VCaP (cell line): ENCODE measurements at regions not wholly inside any gene's neighbourhood (a gene's known extent, or its start where the extent isn't known, plus 50 kb on each side); places are given as distances from the start of the nearest gene placed in this dataset.

Experiments used
- H3K27ac ChIP-seq: fragments of 450-650 bp; 2 replicates; pipeline ENCODE4 v1.5.1; 2017
- TF ChIP-seq, protein P1 (sequence below): fragments of 450-650 bp; conservative IDR thresholded peaks from 2 replicates; pipeline ENCODE4 v1.5.1; 2017; ENCODE audit warnings: mild to moderate bottlenecking, moderate library complexity

DNA sequence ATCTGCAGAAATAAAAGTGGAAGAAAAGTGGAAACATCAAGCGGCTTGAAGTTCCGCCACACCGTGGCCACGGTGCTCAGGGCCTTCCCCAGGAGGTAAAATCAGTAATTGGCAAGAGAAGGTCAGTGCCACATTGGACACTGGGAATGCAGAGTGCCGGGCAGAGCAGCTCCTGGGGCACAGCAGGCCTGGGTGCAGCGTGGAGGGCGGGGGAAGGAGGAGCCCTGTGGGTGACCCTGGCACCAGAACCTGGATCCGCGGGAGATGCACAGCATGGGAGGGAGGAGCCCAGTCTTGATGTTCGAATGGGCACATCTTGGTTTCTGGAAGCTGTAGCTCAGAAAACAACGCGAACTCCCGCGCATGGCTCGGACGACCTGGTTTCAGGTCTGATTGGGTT is 630.2 kb downstream of the GALR1 start:
- H3K27ac ChIP-seq: no peak overlapping the region
- TF ChIP-seq, protein P1, sequence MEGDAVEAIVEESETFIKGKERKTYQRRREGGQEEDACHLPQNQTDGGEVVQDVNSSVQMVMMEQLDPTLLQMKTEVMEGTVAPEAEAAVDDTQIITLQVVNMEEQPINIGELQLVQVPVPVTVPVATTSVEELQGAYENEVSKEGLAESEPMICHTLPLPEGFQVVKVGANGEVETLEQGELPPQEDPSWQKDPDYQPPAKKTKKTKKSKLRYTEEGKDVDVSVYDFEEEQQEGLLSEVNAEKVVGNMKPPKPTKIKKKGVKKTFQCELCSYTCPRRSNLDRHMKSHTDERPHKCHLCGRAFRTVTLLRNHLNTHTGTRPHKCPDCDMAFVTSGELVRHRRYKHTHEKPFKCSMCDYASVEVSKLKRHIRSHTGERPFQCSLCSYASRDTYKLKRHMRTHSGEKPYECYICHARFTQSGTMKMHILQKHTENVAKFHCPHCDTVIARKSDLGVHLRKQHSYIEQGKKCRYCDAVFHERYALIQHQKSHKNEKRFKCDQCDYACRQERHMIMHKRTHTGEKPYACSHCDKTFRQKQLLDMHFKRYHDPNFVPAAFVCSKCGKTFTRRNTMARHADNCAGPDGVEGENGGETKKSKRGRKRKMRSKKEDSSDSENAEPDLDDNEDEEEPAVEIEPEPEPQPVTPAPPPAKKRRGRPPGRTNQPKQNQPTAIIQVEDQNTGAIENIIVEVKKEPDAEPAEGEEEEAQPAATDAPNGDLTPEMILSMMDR: no peak

GRCh38 chr18:77884454-77884853 is 634.8 kb downstream of the GALR1 start:
- no peak overlapping the region for H3K27ac ChIP-seq
- TF ChIP-seq, protein P1: no peak

DNA sequence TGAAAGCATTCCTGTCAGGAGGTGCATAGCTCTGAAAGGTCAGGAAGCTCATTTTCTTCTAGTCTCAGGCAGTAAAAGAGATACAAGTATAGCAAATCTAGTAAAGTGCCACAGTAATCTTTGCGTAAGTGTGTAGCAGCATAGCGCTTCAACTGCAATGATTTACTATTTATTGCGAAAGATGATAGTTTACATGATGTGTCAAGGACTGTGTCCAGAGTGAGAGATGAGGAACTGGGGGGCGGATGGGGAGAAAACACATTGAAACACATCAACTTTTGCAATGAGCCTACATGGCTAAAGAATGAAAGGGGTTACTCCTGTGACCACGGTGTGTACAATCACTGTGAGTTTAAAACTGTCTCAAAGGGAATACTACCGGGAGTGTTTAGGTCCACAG is 644.4 kb downstream of the GALR1 start:
- TF ChIP-seq, protein P1: no peak

DNA sequence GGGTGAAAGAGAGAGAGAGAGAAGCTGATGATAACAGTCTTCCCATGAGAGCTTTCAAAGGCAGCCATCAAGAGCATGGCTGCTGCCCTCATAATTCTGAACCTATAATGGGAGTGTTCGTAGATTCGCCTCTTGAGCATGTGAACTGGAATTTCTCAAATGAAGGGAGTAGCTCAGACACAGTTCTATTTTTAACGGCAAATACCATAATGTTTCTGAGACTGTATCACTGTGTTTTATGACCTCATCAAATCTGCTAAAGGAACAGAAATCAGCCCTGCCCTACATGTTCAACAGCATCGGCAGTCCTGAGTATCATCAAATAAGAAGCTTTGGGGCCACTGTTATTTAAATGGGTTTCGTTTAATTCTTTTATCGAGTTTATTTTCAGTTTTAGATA is 645.6 kb downstream of the GALR1 start:
- TF ChIP-seq, protein P1: no peak
- H3K27ac ChIP-seq: no peak overlapping the region

More for the DNA sequence above, 644.4 kb downstream of the GALR1 start:
- H3K27ac ChIP-seq: no peak overlapping the region

DNA sequence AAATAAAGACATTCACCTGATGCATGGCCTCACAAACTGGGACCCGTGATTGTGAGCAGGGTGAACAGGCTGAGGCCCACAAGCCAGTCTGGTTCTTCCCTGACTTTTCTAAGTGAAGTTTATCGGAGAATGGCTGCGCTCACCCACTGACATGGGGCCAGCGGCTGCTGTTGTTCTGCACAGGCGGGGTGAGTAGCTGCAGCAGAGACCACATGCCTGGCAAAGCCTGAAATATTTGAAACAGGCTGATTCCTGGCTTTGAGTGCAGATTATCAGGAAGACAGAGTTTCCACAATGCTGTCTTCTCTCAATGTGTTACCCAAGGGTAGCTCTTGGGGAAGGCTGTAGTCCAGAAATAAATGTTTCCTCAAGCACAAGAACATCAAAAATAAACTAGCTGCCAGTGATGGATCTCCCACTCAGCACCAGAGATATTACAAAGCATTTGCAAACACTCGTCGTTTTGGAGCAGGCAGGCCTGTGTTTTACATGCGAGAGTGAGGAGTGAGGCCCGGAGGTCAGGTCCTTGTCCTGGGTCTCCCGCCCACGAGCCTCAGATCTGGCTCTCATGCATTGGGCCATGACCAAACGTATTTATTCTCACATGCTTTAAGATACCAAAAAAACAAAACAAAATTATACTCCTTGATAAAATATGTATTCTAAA is 647.1 kb downstream of the GALR1 start:
- TF ChIP-seq, protein P1: no peak

DNA sequence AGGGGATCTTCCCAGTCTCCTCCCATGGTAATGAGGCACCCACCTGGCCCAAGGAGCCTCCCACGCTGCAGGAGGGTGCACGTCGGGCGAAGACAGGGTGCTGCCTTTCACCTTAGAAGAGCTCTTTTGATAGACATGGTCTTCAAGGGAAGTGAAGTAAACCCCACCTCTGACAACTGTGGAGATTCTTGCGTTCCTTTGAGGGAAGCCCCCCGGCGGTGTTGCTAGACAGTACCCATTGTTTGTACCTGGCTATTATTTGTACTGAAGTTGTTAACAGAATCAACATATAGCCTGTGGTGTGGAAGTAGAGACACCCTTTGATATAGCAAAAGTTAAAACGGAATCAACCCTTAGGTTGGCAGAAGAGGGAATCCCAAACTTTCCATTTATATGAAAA is 648.0 kb downstream of the GALR1 start:
- H3K27ac ChIP-seq: no peak overlapping the region
- TF ChIP-seq, protein P1: no peak

More for the DNA sequence above, 647.1 kb downstream of the GALR1 start:
- no peak overlapping the region for H3K27ac ChIP-seq

DNA sequence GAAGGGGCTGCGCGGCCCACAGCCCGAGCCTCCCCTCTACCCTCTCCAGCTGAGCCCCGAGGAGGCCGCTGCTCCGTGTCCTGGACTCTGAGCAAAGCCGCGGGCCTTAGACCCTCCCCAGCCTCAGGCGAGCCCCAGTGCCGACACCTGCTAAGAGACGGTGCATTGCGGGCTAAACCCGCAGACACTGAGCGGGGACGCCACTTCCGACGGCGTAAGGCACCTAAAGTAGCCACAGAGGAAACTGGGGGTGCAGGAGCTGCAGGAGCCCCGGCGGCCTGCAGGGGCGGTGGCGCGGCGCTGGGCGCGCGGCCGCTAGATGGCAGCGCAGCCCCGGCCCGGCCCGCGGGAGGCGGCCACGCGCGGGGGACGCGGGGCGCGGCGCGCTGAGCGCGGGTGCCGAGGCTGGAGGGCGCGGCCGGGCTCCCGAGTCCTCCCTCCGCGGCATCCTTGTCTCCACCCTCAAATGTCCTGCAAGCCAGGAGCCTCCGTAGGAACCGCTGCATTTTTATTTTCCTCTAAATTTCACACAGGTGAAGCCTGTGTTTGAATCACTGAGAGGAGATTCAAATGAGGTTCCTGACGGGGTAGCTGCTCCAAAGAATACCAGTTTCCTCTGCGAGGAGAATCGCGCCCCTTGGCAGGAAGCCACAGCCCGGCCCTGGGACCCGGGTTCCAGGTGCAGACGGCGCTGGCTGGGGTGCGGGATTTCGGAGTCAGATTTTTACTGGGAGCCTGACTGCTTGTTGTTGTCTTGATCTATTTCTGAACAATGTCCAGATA is 650.5 kb downstream of the GALR1 start:
- H3K27ac ChIP-seq: no peak overlapping the region
- TF ChIP-seq, protein P1: peak; percentile 99
